Panc1 (cell line): ENCODE measurements at regions not wholly inside any gene's neighbourhood (a gene's known extent, or its start where the extent isn't known, plus 50 kb on each side); places are given as distances from the start of the nearest gene placed in this dataset.

Experiments used
- ATAC-seq: fragments of 200-7000 bp; cut with Tn5 transposase; 2 replicates; pipeline ENCODE4 v1.9.1; 2020; ENCODE audit warnings: mild to moderate bottlenecking, moderate library complexity
- BruUV-seq: library from RNA; stranded (reverse); fragments of 400-500 nt; replicated peaks from 2 replicates; lab custom pipeline; 2021; lab: Mats Ljungman, UMichigan
- CTCF ChIA-PET: fragments of 300-600 bp; sonication (Branson Sonifier 250); formaldehyde crosslinking; loops from one replicate; lab custom pipeline; 2022; ENCODE audit warnings: antibody characterized with exemption; lab: Charles Lee
- POLR2A ChIA-PET: fragments of 300-600 bp; sonication (Branson Sonifier 250); formaldehyde crosslinking; loops from one replicate; lab custom pipeline; 2022; ENCODE audit warnings: antibody characterized with exemption; lab: Charles Lee
- DNase-seq: peaks from one replicate; pipeline ENCODE4 v3.0.0-alpha.2; 2010; ENCODE audit warnings: low read depth, low spot score
- H3K27ac ChIP-seq: 2 replicates; pipeline ENCODE4 v1.5.1; 2011; ENCODE audit warnings: mild to moderate bottlenecking, low read length, inconsistent platforms
- H3K27me3 ChIP-seq: fragments of 200-500 bp; sonication (Bioruptor generic); 2 replicates; pipeline ENCODE4 v1.6.0; 2014; ENCODE audit warnings: low read length, inconsistent platforms; ENCODE audit not compliant: control insufficient read depth, insufficient read depth
- H3K36me3 ChIP-seq: fragments of 200-500 bp; sonication (Bioruptor generic); 2 replicates; pipeline ENCODE4 v1.5.1; 2014; ENCODE audit warnings: inconsistent platforms, mild to moderate bottlenecking, low read length, moderate library complexity; ENCODE audit not compliant: control insufficient read depth, insufficient read depth
- H3K4me1 ChIP-seq: 2 replicates; pipeline ENCODE4 v1.5.1; 2011; ENCODE audit warnings: inconsistent platforms, mild to moderate bottlenecking, low read length, moderate library complexity; ENCODE audit not compliant: control insufficient read depth, insufficient read depth
- H3K4me3 ChIP-seq, 2 experiments: 2 replicates each; pipeline ENCODE4 v1.5.1; 2011 to 2012; ENCODE audit warnings: low read depth in 2 of 2, low read length in 2 of 2, mild to moderate bottlenecking in 2 of 2, inconsistent platforms in 1 of 2, moderate library complexity in 1 of 2
- H3K9me3 ChIP-seq: fragments of 200-500 bp; sonication (Bioruptor generic); 2 replicates; pipeline ENCODE4 v1.5.1; 2014; ENCODE audit warnings: low read depth, mild to moderate bottlenecking, inconsistent platforms, low read length, moderate library complexity; ENCODE audit not compliant: control insufficient read depth, insufficient read depth
- CTCF ChIP-seq: fragments of 450-650 bp; IDR thresholded peaks from 2 replicates; pipeline ENCODE4 v1.5.1; 2017; ENCODE audit warnings: mild to moderate bottlenecking
- POLR2AphosphoS5 ChIP-seq: IDR thresholded peaks from 2 replicates; pipeline ENCODE4 v1.6.1; 2012; ENCODE audit warnings: mild to moderate bottlenecking, low read depth, low read length, moderate library complexity
- REST ChIP-seq, 2 experiments: IDR thresholded peaks; 2 replicates each; pipeline ENCODE4 v1.6.1; 2011 to 2012; ENCODE audit warnings: low read depth in 2 of 2, control low read depth in 1 of 2, low read length in 1 of 2, mild to moderate bottlenecking in 1 of 2, moderate library complexity in 1 of 2; ENCODE audit not compliant: insufficient read depth in 1 of 2
- SIN3A ChIP-seq: IDR thresholded peaks from 2 replicates; pipeline ENCODE4 v1.6.1; 2012; ENCODE audit warnings: low read depth, mild to moderate bottlenecking, low read length, moderate library complexity, borderline replicate concordance; ENCODE audit not compliant: insufficient read depth
- TCF7L2 ChIP-seq: IDR thresholded peaks from 2 replicates; pipeline ENCODE4 v1.6.1; 2011; ENCODE audit warnings: mild to moderate bottlenecking, low read depth, low read length, inconsistent platforms
- in situ Hi-C: cut with HindIII; loops from 2 replicates; pipeline ENCODE4 v1.10.0; 2016; ENCODE audit warnings: low sequenced_read_pairs, low pct_unique_long_range_greater_than_20kb
- intact Hi-C: fragments of 100-400 bp; cut with micrococcal nuclease; formaldehyde crosslinking; loops from one replicate; pipeline ENCODE4 v1.10.0; 2022; ENCODE audit not compliant: unreplicated experiment

GRCh38 chr1:114292835-114293234, 139.2 kb upstream of the SYT6 start:
- H3K4me1 ChIP-seq: no peaks in the 10 kb centered on the region
- ChIA-PET CTCF (no interaction called here), POLR2A (interaction anchor here (0.6 kb wide), 1 partner anchor 314 kb away, joined by 3 read pairs; the partner anchor contains the start of gene OLFML3)
- intact Hi-C loops: no loop called here
- H3K27ac ChIP-seq: no peak overlapping the region
- no peaks in the 10 kb centered on the region for H3K36me3 ChIP-seq
- peaks cover 3% of the 10 kb centered on the region; the same call in 1 of the 2 replicates for H3K27me3 ChIP-seq
- TF ChIP-seq POLR2AphosphoS5 (no peak), CTCF (no peak), REST (IDR thresholded peaks at IDR 0.05; ENCODE audit: insufficient read depth in 1 of 2, low read depth in 2 of 2, low read length in 1 of 2) (no peak), SIN3A (no peak), TCF7L2 (no peak)
- ATAC-seq: no peak
- H3K9me3 ChIP-seq: no peaks in the 10 kb centered on the region
- in situ Hi-C loops: no loop called here
- no TSS peak for BruUV-seq
- H3K4me3 ChIP-seq: no peak overlapping the region
- DNase-seq: no peak

- Histone ChIP-seq H3K4me1 (no peaks in the 10 kb centered on the region), H3K27ac (no peak overlapping the region), H3K27me3 (peaks cover 3% of the 10 kb centered on the region; the same call in 1 of the 2 replicates), H3K4me3 (no peak overlapping the region), H3K9me3 (no peaks in the 10 kb centered on the region), H3K36me3 (no peaks in the 10 kb centered on the region)
- POLR2A ChIA-PET: interaction anchor here (0.6 kb wide), 1 partner anchor 313 kb away, joined by 3 read pairs; the partner anchor contains the start of gene OLFML3
- no peak for DNase-seq
- intact Hi-C loops (no loop called here), in situ Hi-C loops (no loop called here)
- BruUV-seq: no TSS peak
- ATAC-seq: no peak
- CTCF ChIA-PET: no interaction called here
- TF ChIP-seq POLR2AphosphoS5: no peak
- no peak for TF ChIP-seq TCF7L2
- no peak for TF ChIP-seq REST (IDR thresholded peaks at IDR 0.05; ENCODE audit: insufficient read depth in 1 of 2, low read depth in 2 of 2, low read length in 1 of 2)
- TF ChIP-seq CTCF: no peak
- no peak for TF ChIP-seq SIN3A
Observed at GRCh38 chr1:114292194-114292593, 138.5 kb upstream of the SYT6 start.
